GM12874 (cell line): ENCODE measurements at regions not wholly inside any gene's neighbourhood (a gene's known extent, or its start where the extent isn't known, plus 50 kb on each side); places are given as distances from the start of the nearest gene placed in this dataset.

Source experiments
- CTCF ChIP-seq: IDR thresholded peaks from 2 replicates; pipeline ENCODE4 v1.5.1; 2011; ENCODE audit warnings: low read depth, mild to moderate bottlenecking, control low read depth, low read length, moderate library complexity; ENCODE audit not compliant: insufficient read depth

- no peak for TF ChIP-seq CTCF
These were observed 242.8 kb upstream of the TMEM72 start for GRCh38 chr10:44668336-44668735.

- TF ChIP-seq CTCF = no peak
These were observed 239.8 kb upstream of the TMEM72 start for GRCh38 chr10:44671319-44671718.

GRCh38 chr10:44673245-44673983, 237.7 kb upstream of the TMEM72 start:
- no peak for TF ChIP-seq CTCF

GRCh38 chr10:44674536-44675386, 236.4 kb upstream of the TMEM72 start:
- no peak for TF ChIP-seq CTCF

- TF ChIP-seq CTCF = no peak
These were observed 235.7 kb upstream of the TMEM72 start for GRCh38 chr10:44675387-44675874.

- TF ChIP-seq CTCF = no peak
These were observed 230.4 kb upstream of the TMEM72 start for GRCh38 chr10:44680764-44681163.

GRCh38 chr10:44682507-44682906, 228.6 kb upstream of the TMEM72 start:
- no peak for TF ChIP-seq CTCF
